ENCODE measurements at regions not wholly inside any gene's neighbourhood (a gene's known extent, or its start where the extent isn't known, plus 50 kb on each side); places are given as distances from the start of the nearest gene placed in this dataset.

GRCh38 chr10:120988751-120989150 is 137.6 kb downstream of the WDR11 start:
- Mint-ChIP-seq H3K9me3 (peaks cover 29% of the 10 kb centered on the region), H3K4me3 (no peak overlapping the region), H3K36me3 (ENCODE audit: low read depth) (peaks cover 15% of the 10 kb centered on the region), H3K27ac (ENCODE audit: unreplicated experiment) (no peak overlapping the region), H3K4me1 (peaks cover 3% of the 10 kb centered on the region), H3K27me3 (ENCODE audit: low read depth) (no peaks in the 10 kb centered on the region)
- TF ChIP-seq CTCF (conservative IDR thresholded peaks at IDR 0.05): no peak
- no peak for DNase-seq (ENCODE audit: low read depth, low spot score)

DNA sequence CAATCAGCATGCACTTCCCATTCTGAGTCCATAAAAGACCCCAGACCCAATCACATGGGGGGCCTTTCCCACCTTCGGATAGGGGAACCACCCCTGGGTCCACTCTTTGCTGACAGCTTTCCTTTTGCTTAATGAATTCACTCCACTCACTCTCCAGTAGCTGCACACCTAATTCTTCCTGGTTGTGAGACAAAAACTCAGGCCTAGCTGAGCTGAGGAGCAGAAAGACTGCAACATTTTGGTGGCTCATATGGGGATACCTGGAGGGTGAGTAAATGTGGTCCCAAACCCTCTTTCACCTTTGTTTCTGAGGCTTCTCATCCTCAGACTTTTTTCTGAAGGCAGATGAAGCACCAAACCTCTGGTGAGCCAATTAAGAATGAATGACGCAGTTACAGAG is 138.1 kb downstream of the WDR11 start:
- Mint-ChIP-seq H3K36me3 (ENCODE audit: low read depth) (peaks cover 15% of the 10 kb centered on the region), H3K27ac (ENCODE audit: unreplicated experiment) (no peak overlapping the region), H3K4me1 (peaks cover 3% of the 10 kb centered on the region), H3K9me3 (peaks cover 29% of the 10 kb centered on the region), H3K27me3 (ENCODE audit: low read depth) (no peaks in the 10 kb centered on the region), H3K4me3 (no peak overlapping the region)
- no peak for DNase-seq (ENCODE audit: low read depth, low spot score)
- no peak for TF ChIP-seq CTCF (conservative IDR thresholded peaks at IDR 0.05)

DNA sequence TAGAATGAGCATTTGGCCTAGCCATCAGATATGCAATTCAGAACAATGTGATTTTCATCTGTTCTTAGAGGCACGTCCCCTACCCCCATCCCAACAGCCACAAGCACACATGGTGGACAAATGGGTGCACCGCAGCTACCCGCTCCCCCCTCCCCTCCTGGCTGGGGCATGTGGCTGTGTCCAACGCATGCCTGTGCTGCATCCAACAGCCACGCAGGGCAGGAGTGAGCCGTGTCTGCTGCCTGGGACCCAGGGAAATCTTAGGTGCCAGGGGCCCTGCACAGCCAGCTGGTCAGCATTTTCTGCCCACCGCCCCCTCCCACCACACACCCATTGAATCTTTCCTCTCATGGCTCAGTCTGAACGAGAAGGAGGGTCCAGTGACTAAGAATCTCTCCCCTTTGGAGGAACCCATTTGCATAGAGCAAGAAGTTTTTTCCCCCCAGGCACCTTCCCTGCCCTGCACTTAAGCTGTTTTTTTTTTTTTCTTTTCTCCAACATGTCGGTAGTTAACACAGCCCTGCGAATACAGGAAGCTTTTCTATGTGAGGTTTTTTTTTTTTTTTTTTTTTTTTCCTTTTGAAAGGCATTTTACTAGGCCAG is 138.9 kb downstream of the WDR11 start:
- no peak for TF ChIP-seq CTCF (conservative IDR thresholded peaks at IDR 0.05)
- Mint-ChIP-seq H3K4me3 (no peak overlapping the region), H3K9me3 (peaks cover 27% of the 10 kb centered on the region), H3K4me1 (peaks cover 3% of the 10 kb centered on the region), H3K27ac (ENCODE audit: unreplicated experiment) (no peak overlapping the region), H3K36me3 (ENCODE audit: low read depth) (peaks cover 17% of the 10 kb centered on the region), H3K27me3 (ENCODE audit: low read depth) (no peaks in the 10 kb centered on the region)
- no peak for DNase-seq (ENCODE audit: low read depth, low spot score)

DNA sequence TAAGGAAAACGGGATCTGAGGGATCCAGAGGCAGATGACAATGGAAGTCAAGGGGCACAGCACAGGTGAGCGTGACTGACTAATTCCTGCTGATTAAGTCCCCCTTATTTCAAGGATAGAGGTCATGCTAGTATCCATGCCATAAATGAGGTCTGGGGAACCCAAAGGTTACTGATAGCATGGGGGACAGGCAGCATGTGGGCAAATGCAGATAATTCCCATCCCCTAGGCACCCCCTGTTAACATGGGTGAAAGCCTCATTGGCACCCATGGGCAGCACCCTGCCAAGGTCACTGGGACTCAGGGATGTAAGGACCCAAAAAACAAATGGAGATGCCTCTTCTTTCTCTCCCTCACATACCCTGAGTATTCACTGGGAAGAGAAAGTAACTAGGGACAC is 139.7 kb downstream of the WDR11 start:
- no peak for DNase-seq (ENCODE audit: low read depth, low spot score)
- Mint-ChIP-seq H3K4me3 (no peak overlapping the region), H3K9me3 (peaks cover 27% of the 10 kb centered on the region), H3K27ac (ENCODE audit: unreplicated experiment) (no peak overlapping the region), H3K27me3 (ENCODE audit: low read depth) (no peaks in the 10 kb centered on the region), H3K36me3 (ENCODE audit: low read depth) (peaks cover 17% of the 10 kb centered on the region), H3K4me1 (peaks cover 3% of the 10 kb centered on the region)
- TF ChIP-seq CTCF (conservative IDR thresholded peaks at IDR 0.05): no peak

DNA sequence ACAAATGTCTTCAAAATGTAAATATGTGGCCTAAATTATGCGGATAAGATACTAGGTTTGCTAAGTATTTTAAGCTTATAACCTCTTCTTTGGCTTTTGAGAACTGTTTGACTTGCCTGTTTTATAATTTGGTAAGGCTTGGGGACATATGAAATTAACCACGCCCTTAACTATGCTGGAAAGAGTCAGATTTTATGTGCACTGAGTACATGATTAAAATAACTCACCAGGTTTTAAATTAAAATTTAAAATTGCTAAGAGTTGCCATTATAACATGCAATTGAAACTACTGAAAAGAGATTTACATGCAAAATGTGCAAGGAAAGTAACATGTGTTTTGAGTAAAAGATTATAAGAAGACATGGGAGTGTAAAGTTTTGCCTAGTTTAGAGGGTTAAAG is 141.9 kb downstream of the WDR11 start:
- no peak for DNase-seq (ENCODE audit: low read depth, low spot score)
- no peak overlapping the region for H3K4me3 Mint-ChIP-seq
- no peak overlapping the region for H3K27ac Mint-ChIP-seq (ENCODE audit: unreplicated experiment)
- TF ChIP-seq CTCF (conservative IDR thresholded peaks at IDR 0.05): no peak
- H3K9me3 Mint-ChIP-seq: peaks cover 21% of the 10 kb centered on the region
- peaks cover 16% of the 10 kb centered on the region for H3K36me3 Mint-ChIP-seq (ENCODE audit: low read depth)
- H3K27me3 Mint-ChIP-seq (ENCODE audit: low read depth): peaks cover 2% of the 10 kb centered on the region
- H3K4me1 Mint-ChIP-seq: peaks cover 3% of the 10 kb centered on the region
